Thyroid gland (tissue), 4 donors: ENCODE measurements at regions not wholly inside any gene's neighbourhood (a gene's known extent, or its start where the extent isn't known, plus 50 kb on each side); places are given as distances from the start of the nearest gene placed in this dataset.

Experiments
- DNase-seq, 2 donors: peaks; one replicate each; pipeline ENCODE4 v3.0.0-alpha.2; 2019
- H3K27ac ChIP-seq, 3 donors: fragments of 200-600 bp; sonication (generic); 1 replicate in 2 of 3; 2 replicates in 1 of 3; pipeline ENCODE4 v1.5.1; 2016 to 2019; ENCODE audit warnings: mild to moderate bottlenecking in 1 of 3, moderate library complexity in 1 of 3
- H3K27me3 ChIP-seq: fragments of 200-600 bp; sonication (generic); one replicate; pipeline ENCODE4 v1.5.1; 2019
- H3K36me3 ChIP-seq, 2 donors: fragments of 200-600 bp; sonication (generic); one replicate each; pipeline ENCODE4 v1.5.1; 2016 to 2019
- H3K4me1 ChIP-seq, 2 donors: fragments of 200-600 bp; sonication (generic); one replicate each; pipeline ENCODE4 v1.5.1; 2017 to 2019
- H3K4me3 ChIP-seq, 3 donors: fragments of 200-600 bp; sonication (generic); replicated peaks in 1 of 3; 1 replicate in 2 of 3; 2 replicates in 1 of 3; pipeline ENCODE4 v1.5.1; 2016; ENCODE audit warnings: mild to moderate bottlenecking in 1 of 3
- H3K9me3 ChIP-seq: fragments of 200-600 bp; sonication (generic); one replicate; pipeline ENCODE4 v1.5.1; 2017
- POLR2A ChIP-seq, 2 donors: fragments of 450-650 bp; IDR thresholded peaks; one replicate each; pipeline ENCODE4 v1.6.1; 2017; ENCODE audit warnings: antibody characterized with exemption in 2 of 2, mild to moderate bottlenecking in 2 of 2, moderate library complexity in 1 of 2
- WGBS, 2 donors: methylation state at CpG; one replicate each; pipeline ENCODE4 v1.1.5; 2017; 5-methylcytosine and 5-hydroxymethylcytosine counted together
- intact Hi-C: fragments of 100-400 bp; cut with DNase I; formaldehyde crosslinking; loops from one replicate; pipeline ENCODE4 v1.15.1; 2023
- TF ChIP-seq, protein P1 (sequence below), 6 experiments: fragments of 200-600 bp in 3 of 6; fragments of 450-650 bp in 3 of 6; sonication (generic) in 3 of 6; IDR thresholded peaks; one replicate each; pipeline ENCODE4 v1.5.1; 2016 to 2019; ENCODE audit warnings: antibody characterized with exemption in 6 of 6, mild to moderate bottlenecking in 2 of 6, inconsistent platforms in 1 of 6, moderate library complexity in 1 of 6

DNA sequence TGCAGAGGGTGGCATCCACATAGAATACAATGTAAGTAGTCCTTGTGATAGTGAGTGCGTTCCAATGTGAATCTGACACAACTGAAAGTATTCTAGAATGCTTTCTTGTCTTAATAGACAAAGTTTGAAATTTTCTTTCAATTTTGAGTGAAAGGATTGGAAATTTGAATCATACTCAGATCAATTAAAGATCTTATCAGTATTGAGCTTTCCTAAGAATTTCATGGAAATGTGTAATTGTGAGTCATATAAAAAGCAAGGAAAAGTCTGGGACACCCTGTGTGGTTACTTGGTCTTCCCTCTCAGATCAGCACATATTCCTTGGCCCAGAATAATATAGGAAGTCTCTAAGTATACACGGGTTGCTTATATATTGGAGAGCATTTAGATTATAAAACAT is 99.1 kb downstream of the MBL2 start:
- H3K27ac ChIP-seq = no peak overlapping the region
- intact Hi-C loops = no loop called here
- H3K4me3 ChIP-seq = no peak overlapping the region
- no peaks in the 10 kb centered on the region for H3K9me3 ChIP-seq
- H3K27me3 ChIP-seq = no peaks in the 10 kb centered on the region
- DNase-seq = no peak
- no peak for TF ChIP-seq POLR2A (IDR thresholded peaks at IDR 0.05)
- TF ChIP-seq, protein P1, sequence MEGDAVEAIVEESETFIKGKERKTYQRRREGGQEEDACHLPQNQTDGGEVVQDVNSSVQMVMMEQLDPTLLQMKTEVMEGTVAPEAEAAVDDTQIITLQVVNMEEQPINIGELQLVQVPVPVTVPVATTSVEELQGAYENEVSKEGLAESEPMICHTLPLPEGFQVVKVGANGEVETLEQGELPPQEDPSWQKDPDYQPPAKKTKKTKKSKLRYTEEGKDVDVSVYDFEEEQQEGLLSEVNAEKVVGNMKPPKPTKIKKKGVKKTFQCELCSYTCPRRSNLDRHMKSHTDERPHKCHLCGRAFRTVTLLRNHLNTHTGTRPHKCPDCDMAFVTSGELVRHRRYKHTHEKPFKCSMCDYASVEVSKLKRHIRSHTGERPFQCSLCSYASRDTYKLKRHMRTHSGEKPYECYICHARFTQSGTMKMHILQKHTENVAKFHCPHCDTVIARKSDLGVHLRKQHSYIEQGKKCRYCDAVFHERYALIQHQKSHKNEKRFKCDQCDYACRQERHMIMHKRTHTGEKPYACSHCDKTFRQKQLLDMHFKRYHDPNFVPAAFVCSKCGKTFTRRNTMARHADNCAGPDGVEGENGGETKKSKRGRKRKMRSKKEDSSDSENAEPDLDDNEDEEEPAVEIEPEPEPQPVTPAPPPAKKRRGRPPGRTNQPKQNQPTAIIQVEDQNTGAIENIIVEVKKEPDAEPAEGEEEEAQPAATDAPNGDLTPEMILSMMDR (IDR thresholded peaks at IDR 0.05) = no peak
- 87 to 92% methylated on average over 2 of the region's 2 CpGs for WGBS, 2 donors
- H3K36me3 ChIP-seq = no peaks in the 10 kb centered on the region
- H3K4me1 ChIP-seq = no peaks in the 10 kb centered on the region

DNA sequence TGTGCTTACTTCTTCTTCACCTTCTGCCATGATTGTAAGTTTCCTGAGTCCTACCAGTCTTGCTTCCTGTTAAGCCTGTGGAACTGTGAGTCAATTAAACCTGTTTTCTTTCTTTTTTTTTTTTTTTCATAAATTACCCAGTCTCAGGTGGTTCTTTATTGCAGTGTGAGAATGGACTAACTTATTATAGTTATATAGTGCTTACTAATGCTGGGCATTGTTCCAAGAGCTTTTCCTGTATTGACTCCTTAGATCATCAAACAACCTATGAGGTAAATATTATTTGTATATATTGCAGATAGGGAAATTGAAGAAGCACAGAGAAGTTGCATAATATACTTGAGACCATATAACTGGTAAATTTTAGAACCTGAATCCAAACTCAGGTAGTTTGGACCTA is 98.1 kb downstream of the MBL2 start:
- Histone ChIP-seq H3K4me3 (no peak overlapping the region), H3K9me3 (no peaks in the 10 kb centered on the region), H3K4me1 (no peaks in the 10 kb centered on the region), H3K27ac (no peak overlapping the region), H3K36me3 (no peaks in the 10 kb centered on the region), H3K27me3 (no peaks in the 10 kb centered on the region)
- intact Hi-C loops = no loop called here
- TF ChIP-seq POLR2A (IDR thresholded peaks at IDR 0.05) = no peak
- TF ChIP-seq, protein P1 (IDR thresholded peaks at IDR 0.05) = no peak
- DNase-seq = no peak

DNA sequence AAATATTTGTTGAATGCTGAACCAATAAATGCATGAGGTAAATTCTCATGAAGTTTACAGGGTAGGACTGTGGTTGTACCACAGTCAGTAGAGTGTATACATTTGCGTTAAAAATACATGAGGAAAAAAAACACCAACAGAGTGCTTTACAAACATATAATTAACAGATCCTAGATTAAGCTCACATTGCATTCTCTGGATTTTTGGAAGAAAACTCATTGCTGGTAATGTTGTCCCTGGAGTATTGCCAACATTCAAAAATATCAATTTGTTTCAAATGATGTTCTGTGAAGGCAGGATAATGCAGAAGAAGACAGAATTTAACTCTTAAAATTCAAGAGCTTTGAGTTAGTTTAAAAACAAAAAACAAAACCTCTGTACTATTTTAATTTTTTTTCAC is 95.5 kb downstream of the MBL2 start:
- DNase-seq = no peak
- no peak overlapping the region for H3K27ac ChIP-seq
- intact Hi-C loops = no loop called here
- H3K9me3 ChIP-seq = no peaks in the 10 kb centered on the region
- H3K27me3 ChIP-seq = no peaks in the 10 kb centered on the region
- no peaks in the 10 kb centered on the region for H3K4me1 ChIP-seq
- no peaks in the 10 kb centered on the region for H3K36me3 ChIP-seq
- TF ChIP-seq POLR2A (IDR thresholded peaks at IDR 0.05) = no peak
- TF ChIP-seq, protein P1 (IDR thresholded peaks at IDR 0.05) = no peak
- no peak overlapping the region for H3K4me3 ChIP-seq
- 78 to 84% methylated on average over 1 of the region's 1 CpG for WGBS, 2 donors

DNA sequence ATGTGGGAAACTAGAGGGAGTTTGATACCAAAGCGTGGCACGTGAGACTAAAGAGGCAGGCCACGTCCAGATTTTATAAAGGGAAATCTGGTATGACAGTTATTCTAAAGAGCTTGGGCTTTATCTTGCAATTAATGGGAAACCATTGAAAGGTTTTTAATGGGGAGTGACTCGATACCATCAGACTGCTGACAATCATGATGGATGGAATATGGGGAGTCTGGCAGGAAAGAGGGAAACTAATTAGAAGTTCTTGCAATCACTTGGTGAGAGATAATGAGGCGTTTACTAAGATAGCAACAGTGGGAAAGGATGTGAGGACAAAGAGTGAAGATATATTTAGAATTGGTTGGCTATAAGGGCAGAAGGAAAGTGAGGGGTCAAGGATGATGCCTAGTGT is 94.0 kb downstream of the MBL2 start:
- 75 to 76% methylated on average over 5 of the region's 5 CpGs for WGBS, 2 donors
- DNase-seq = no peak

DNA sequence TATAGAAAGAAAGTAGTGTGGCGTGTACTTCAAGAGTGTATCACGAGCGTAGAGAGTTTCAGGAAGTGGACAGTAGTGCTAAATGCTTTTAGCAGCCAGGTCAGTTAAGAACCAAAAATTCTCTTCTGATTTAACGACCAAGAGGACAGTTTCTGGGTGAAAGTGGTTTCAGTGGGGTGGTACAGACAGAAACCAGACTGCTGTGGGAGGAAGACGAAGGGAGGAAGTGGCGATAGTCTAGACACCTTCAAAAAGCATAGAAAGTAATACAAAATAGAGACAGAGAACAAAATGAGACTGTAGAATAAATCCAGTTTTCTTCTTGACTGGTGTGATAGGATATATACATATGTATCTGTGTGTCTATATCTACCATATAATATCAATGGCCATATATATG is 93.5 kb downstream of the MBL2 start:
- Histone ChIP-seq H3K9me3 (no peaks in the 10 kb centered on the region), H3K27ac (no peak overlapping the region), H3K36me3 (no peaks in the 10 kb centered on the region), H3K4me1 (no peaks in the 10 kb centered on the region), H3K27me3 (no peaks in the 10 kb centered on the region), H3K4me3 (no peak overlapping the region)
- 75 to 86% methylated on average over 6 of the region's 6 CpGs for WGBS, 2 donors
- DNase-seq = no peak
- intact Hi-C loops = no loop called here
- TF ChIP-seq POLR2A (IDR thresholded peaks at IDR 0.05) = no peak
- TF ChIP-seq, protein P1 (IDR thresholded peaks at IDR 0.05) = no peak

More for the DNA sequence above, 94.0 kb downstream of the MBL2 start:
- H3K27ac ChIP-seq = no peak overlapping the region
- H3K36me3 ChIP-seq = no peaks in the 10 kb centered on the region
- TF ChIP-seq POLR2A (IDR thresholded peaks at IDR 0.05) = no peak
- TF ChIP-seq, protein P1 (IDR thresholded peaks at IDR 0.05) = no peak
- H3K4me1 ChIP-seq = no peaks in the 10 kb centered on the region
- H3K9me3 ChIP-seq = no peaks in the 10 kb centered on the region
- intact Hi-C loops = no loop called here
- no peak overlapping the region for H3K4me3 ChIP-seq
- no peaks in the 10 kb centered on the region for H3K27me3 ChIP-seq
